GM23338 (cell line): ENCODE measurements at regions not wholly inside any gene's neighbourhood (a gene's known extent, or its start where the extent isn't known, plus 50 kb on each side); places are given as distances from the start of the nearest gene placed in this dataset.

Experiments
- ATAC-seq: fragments of 200-7000 bp; cut with Tn5 transposase; 3 replicates; pipeline ENCODE4 v1.9.1; 2020
- DNase-seq: peaks from one replicate; pipeline ENCODE4 v3.0.0-alpha.2; 2015; ENCODE audit warnings: low spot score
- H2AFZ ChIP-seq: fragments of 200-600 bp; sonication (generic); 2 replicates; pipeline ENCODE4 v1.8.0; 2016; ENCODE audit warnings: antibody characterized with exemption, mild to moderate bottlenecking, moderate library complexity
- H3F3A ChIP-seq: fragments of 200-600 bp; sonication (generic); replicated peaks from 2 replicates; pipeline ENCODE4 v1.8.0; 2017; ENCODE audit warnings: antibody characterized with exemption, mixed run types, low read depth
- H3K27ac ChIP-seq: fragments of 200-600 bp; sonication (generic); 2 replicates; pipeline ENCODE4 v1.6.1; 2016; ENCODE audit warnings: low read depth
- H3K27me3 ChIP-seq: fragments of 200-600 bp; sonication (generic); 2 replicates; pipeline ENCODE4 v1.8.0; 2016; ENCODE audit warnings: mild to moderate bottlenecking, mixed run types, moderate library complexity; ENCODE audit not compliant: insufficient read depth
- H3K36me3 ChIP-seq: fragments of 200-600 bp; sonication (generic); 2 replicates; pipeline ENCODE4 v1.8.0; 2016; ENCODE audit warnings: mild to moderate bottlenecking; ENCODE audit not compliant: insufficient read depth
- H3K4me1 ChIP-seq: fragments of 200-600 bp; sonication (generic); 2 replicates; pipeline ENCODE4 v1.8.0; 2016; ENCODE audit warnings: mild to moderate bottlenecking, moderate library complexity; ENCODE audit not compliant: insufficient read depth
- H3K4me2 ChIP-seq: fragments of 200-600 bp; sonication (generic); 2 replicates; pipeline ENCODE4 v1.7.1; 2017; ENCODE audit warnings: mixed run types
- H3K4me3 ChIP-seq: fragments of 200-600 bp; sonication (generic); 2 replicates; pipeline ENCODE4 v1.6.1; 2016; ENCODE audit warnings: mixed run types
- H3K79me2 ChIP-seq: fragments of 200-600 bp; sonication (generic); replicated peaks from 2 replicates; pipeline ENCODE4 v1.8.0; 2017; ENCODE audit warnings: mild to moderate bottlenecking; ENCODE audit not compliant: insufficient read depth
- H3K9me2 ChIP-seq: fragments of 200-600 bp; sonication (generic); 2 replicates; pipeline ENCODE4 v1.8.0; 2017; ENCODE audit not compliant: insufficient read depth
- H4K20me1 ChIP-seq: fragments of 200-600 bp; sonication (generic); replicated peaks from 2 replicates; pipeline ENCODE4 v1.8.0; 2017; ENCODE audit warnings: mild to moderate bottlenecking; ENCODE audit not compliant: insufficient read depth
- H3K27ac Mint-ChIP-seq: 2 replicates; pipeline ENCODE4 v1.8.0; 2020; ENCODE audit warnings: inconsistent platforms, mild to moderate bottlenecking, moderate library complexity, mixed read lengths
- H3K27me3 Mint-ChIP-seq: 3 replicates; pipeline ENCODE4 v1.8.0; 2022; ENCODE audit warnings: low read depth, mild to moderate bottlenecking, moderate library complexity, mixed read lengths, inconsistent platforms; ENCODE audit not compliant: insufficient read depth, poor library complexity
- H3K36me3 Mint-ChIP-seq: 3 replicates; pipeline ENCODE4 v1.8.0; 2021; ENCODE audit warnings: low read depth, mild to moderate bottlenecking, inconsistent platforms, moderate library complexity, mixed read lengths
- H3K4me1 Mint-ChIP-seq: 3 replicates; pipeline ENCODE4 v1.8.0; 2020; ENCODE audit warnings: mild to moderate bottlenecking, inconsistent platforms, mixed read lengths
- H3K4me3 Mint-ChIP-seq: 3 replicates; pipeline ENCODE4 v1.8.0; 2021; ENCODE audit warnings: moderate library complexity, mild to moderate bottlenecking, inconsistent platforms, mixed read lengths
- H3K9me3 Mint-ChIP-seq: 3 replicates; pipeline ENCODE4 v1.8.0; 2020; ENCODE audit warnings: moderate library complexity, mild to moderate bottlenecking, inconsistent platforms, mixed read lengths
- CREB1 ChIP-seq: fragments of 250-450 bp; sonication (Bioruptor Pico); IDR thresholded peaks from 2 replicates; pipeline ENCODE4 v1.5.0; 2020; ENCODE audit warnings: low read depth, mild to moderate bottlenecking, moderate library complexity
- CTCF ChIP-seq, 2 experiments: fragments of 200-600 bp in 1 of 2; sonication (generic) in 1 of 2; conservative IDR thresholded peaks; 2 replicates each; pipeline versions ENCODE4 v1.5.1 to v1.6.1; 2016 to 2017; ENCODE audit warnings: antibody characterized with exemption in 2 of 2, low read depth in 2 of 2, mild to moderate bottlenecking in 2 of 2, moderate library complexity in 1 of 2
- ETS1 ChIP-seq: IDR thresholded peaks from 2 replicates; pipeline ENCODE4 v1.6.1; 2016; ENCODE audit warnings: antibody characterized with exemption
- EZH2 ChIP-seq: fragments of 200-600 bp; sonication (generic); IDR thresholded peaks from one replicate; pipeline ENCODE4 v1.8.0; 2017; ENCODE audit warnings: antibody characterized with exemption, mild to moderate bottlenecking, low read depth; ENCODE audit not compliant: unreplicated experiment
- EZH2phosphoT487 ChIP-seq: fragments of 200-600 bp; sonication (generic); IDR thresholded peaks from one replicate; pipeline ENCODE4 v1.8.1; 2018; ENCODE audit warnings: antibody characterized with exemption; ENCODE audit not compliant: unreplicated experiment
- JUNB ChIP-seq: IDR thresholded peaks from one replicate; pipeline ENCODE4 v1.6.1; 2016; ENCODE audit warnings: antibody characterized with exemption; ENCODE audit not compliant: unreplicated experiment
- NANOG ChIP-seq: IDR thresholded peaks from 2 replicates; pipeline ENCODE4 v1.6.1; 2016; ENCODE audit warnings: antibody characterized with exemption, borderline replicate concordance
- POLR2AphosphoS5 ChIP-seq: IDR thresholded peaks from 2 replicates; pipeline ENCODE4 v1.6.1; 2016; ENCODE audit warnings: antibody characterized with exemption, low read depth
- STAT1 ChIP-seq: IDR thresholded peaks from one replicate; pipeline ENCODE4 v1.6.1; 2016; ENCODE audit warnings: antibody characterized with exemption; ENCODE audit not compliant: unreplicated experiment
- ZNF114 ChIP-seq: fragments of 250-450 bp; sonication (Bioruptor Pico); IDR thresholded peaks from 2 replicates; pipeline ENCODE4 v1.5.0; 2020; ENCODE audit warnings: mild to moderate bottlenecking, moderate library complexity
- ZNF331 ChIP-seq: fragments of 250-450 bp; sonication (Bioruptor Pico); IDR thresholded peaks from 2 replicates; pipeline ENCODE4 v1.5.0; 2020; ENCODE audit warnings: low read depth, mild to moderate bottlenecking, moderate library complexity
- ZNF462 ChIP-seq: fragments of 250-450 bp; sonication (Bioruptor Pico); IDR thresholded peaks from 2 replicates; pipeline ENCODE4 v1.5.0; 2020; ENCODE audit warnings: mild to moderate bottlenecking, moderate library complexity
- TF ChIP-seq, protein P1 (sequence below): IDR thresholded peaks from one replicate; pipeline ENCODE4 v1.6.1; 2018; ENCODE audit warnings: antibody characterized with exemption; ENCODE audit not compliant: unreplicated experiment

- TF ChIP-seq EZH2phosphoT487 (no peak), ZNF331 (no peak), CREB1 (CRISPR knock-in tag) (no peak), ZNF462 (CRISPR knock-in tag) (no peak), ZNF114 (CRISPR knock-in tag) (no peak), CTCF (conservative IDR thresholded peaks at IDR 0.05; ENCODE audit: low read depth in 2 of 2) (no peak), POLR2AphosphoS5 (no peak), EZH2 (no peak), STAT1 (no peak), ETS1 (no peak), JUNB (no peak), NANOG (no peak)
- TF ChIP-seq, protein P1, sequence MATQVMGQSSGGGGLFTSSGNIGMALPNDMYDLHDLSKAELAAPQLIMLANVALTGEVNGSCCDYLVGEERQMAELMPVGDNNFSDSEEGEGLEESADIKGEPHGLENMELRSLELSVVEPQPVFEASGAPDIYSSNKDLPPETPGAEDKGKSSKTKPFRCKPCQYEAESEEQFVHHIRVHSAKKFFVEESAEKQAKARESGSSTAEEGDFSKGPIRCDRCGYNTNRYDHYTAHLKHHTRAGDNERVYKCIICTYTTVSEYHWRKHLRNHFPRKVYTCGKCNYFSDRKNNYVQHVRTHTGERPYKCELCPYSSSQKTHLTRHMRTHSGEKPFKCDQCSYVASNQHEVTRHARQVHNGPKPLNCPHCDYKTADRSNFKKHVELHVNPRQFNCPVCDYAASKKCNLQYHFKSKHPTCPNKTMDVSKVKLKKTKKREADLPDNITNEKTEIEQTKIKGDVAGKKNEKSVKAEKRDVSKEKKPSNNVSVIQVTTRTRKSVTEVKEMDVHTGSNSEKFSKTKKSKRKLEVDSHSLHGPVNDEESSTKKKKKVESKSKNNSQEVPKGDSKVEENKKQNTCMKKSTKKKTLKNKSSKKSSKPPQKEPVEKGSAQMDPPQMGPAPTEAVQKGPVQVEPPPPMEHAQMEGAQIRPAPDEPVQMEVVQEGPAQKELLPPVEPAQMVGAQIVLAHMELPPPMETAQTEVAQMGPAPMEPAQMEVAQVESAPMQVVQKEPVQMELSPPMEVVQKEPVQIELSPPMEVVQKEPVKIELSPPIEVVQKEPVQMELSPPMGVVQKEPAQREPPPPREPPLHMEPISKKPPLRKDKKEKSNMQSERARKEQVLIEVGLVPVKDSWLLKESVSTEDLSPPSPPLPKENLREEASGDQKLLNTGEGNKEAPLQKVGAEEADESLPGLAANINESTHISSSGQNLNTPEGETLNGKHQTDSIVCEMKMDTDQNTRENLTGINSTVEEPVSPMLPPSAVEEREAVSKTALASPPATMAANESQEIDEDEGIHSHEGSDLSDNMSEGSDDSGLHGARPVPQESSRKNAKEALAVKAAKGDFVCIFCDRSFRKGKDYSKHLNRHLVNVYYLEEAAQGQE: no peak
- no peak overlapping the region for H3K4me3 ChIP-seq
Observed at GRCh38 chr17:69735285-69735684, 320.8 kb downstream of the MAP2K6 start.

More at GRCh38 chr17:69735285-69735684, 320.8 kb downstream of the MAP2K6 start:
- DNase-seq (no peak), ATAC-seq (no peak)
- no peak overlapping the region for H3K27ac Mint-ChIP-seq
- no peak overlapping the region for H3K4me3 Mint-ChIP-seq
- H3K79me2 ChIP-seq: no peaks in the 10 kb centered on the region
- no peaks in the 10 kb centered on the region for H3K4me1 Mint-ChIP-seq
- H3K9me3 Mint-ChIP-seq: no peaks in the 10 kb centered on the region; the same call in 1 of the 3 replicates
- no peak overlapping the region for H3K4me2 ChIP-seq
- no peak overlapping the region for H2AFZ ChIP-seq
- H3K27me3 Mint-ChIP-seq: peaks cover 1% of the 10 kb centered on the region
- H3K27me3 ChIP-seq: no peaks in the 10 kb centered on the region
- 0 out of 2 replicates have a peak, but pooled peaks cover 4% of the 10 kb centered on the region for H3K9me2 ChIP-seq
- no peaks in the 10 kb centered on the region for H4K20me1 ChIP-seq
- no peaks in the 10 kb centered on the region for H3K36me3 Mint-ChIP-seq
- H3F3A ChIP-seq: no peaks in the 10 kb centered on the region
- no peak overlapping the region for H3K27ac ChIP-seq
- H3K36me3 ChIP-seq: no peaks in the 10 kb centered on the region
- H3K4me1 ChIP-seq: no peaks in the 10 kb centered on the region
